GM19043 (cell line): ENCODE measurements at regions not wholly inside any gene's neighbourhood (a gene's known extent, or its start where the extent isn't known, plus 50 kb on each side); places are given as distances from the start of the nearest gene placed in this dataset.

ENCODE experiments used
- ATAC-seq: cut with Tn5 transposase; IDR thresholded peaks from one replicate; pipeline ENCODE4 v1.9.1; 2021; ENCODE audit warnings: low read depth; ENCODE audit not compliant: unreplicated experiment

GRCh38 chr10:58140691-58141347, 126.9 kb downstream of the IPMK start:
- ATAC-seq = no peak

- ATAC-seq = no peak
Observed at GRCh38 chr10:58140054-58140453, 127.6 kb downstream of the IPMK start.

GRCh38 chr10:58137813-58138212, 129.9 kb downstream of the IPMK start:
- no peak for ATAC-seq

GRCh38 chr10:58115218-58116050, 152.3 kb downstream of the IPMK start:
- no peak for ATAC-seq

GRCh38 chr10:58109731-58110130, 158.0 kb downstream of the IPMK start:
- ATAC-seq = no peak

GRCh38 chr10:58107506-58107905, 160.2 kb downstream of the IPMK start:
- ATAC-seq = no peak

GRCh38 chr10:58106211-58107035, 161.3 kb downstream of the IPMK start:
- no peak for ATAC-seq

- no peak for ATAC-seq
Observed at GRCh38 chr10:58104351-58104751, 163.3 kb downstream of the IPMK start.

GRCh38 chr10:58102897-58103296, 164.8 kb downstream of the IPMK start:
- no peak for ATAC-seq

GRCh38 chr10:58101682-58102081, 166.0 kb downstream of the IPMK start:
- ATAC-seq = no peak

GRCh38 chr10:58094985-58095718, 172.5 kb downstream of the IPMK start:
- no peak for ATAC-seq

GRCh38 chr10:58091886-58092285, 175.8 kb downstream of the IPMK start:
- no peak for ATAC-seq

- no peak for ATAC-seq
Observed at GRCh38 chr10:58089739-58090138, 178.0 kb downstream of the IPMK start.

GRCh38 chr10:58087896-58088295, 179.8 kb downstream of the IPMK start:
- no peak for ATAC-seq

GRCh38 chr10:58086763-58087150, 180.9 kb downstream of the IPMK start:
- no peak for ATAC-seq

GRCh38 chr10:58086144-58086762, 181.4 kb downstream of the IPMK start:
- ATAC-seq = no peak

GRCh38 chr10:58082248-58082647, 185.4 kb downstream of the IPMK start:
- ATAC-seq = no peak

GRCh38 chr10:58081353-58081752, 186.3 kb downstream of the IPMK start:
- no peak for ATAC-seq

- no peak for ATAC-seq
Observed at GRCh38 chr10:58079461-58079860, 188.2 kb downstream of the IPMK start.

GRCh38 chr10:58072634-58073033, 195.1 kb downstream of the IPMK start:
- ATAC-seq = no peak
